Nephron progenitor cell (in vitro differentiated cells): ENCODE measurements at regions not wholly inside any gene's neighbourhood (a gene's known extent, or its start where the extent isn't known, plus 50 kb on each side); places are given as distances from the start of the nearest gene placed in this dataset.

ENCODE experiments used
- DNase-seq: peaks from one replicate; pipeline ENCODE4 v3.0.0; 2021
- H3K27ac Mint-ChIP-seq: 2 replicates; pipeline ENCODE4 v1.8.0; 2021; ENCODE audit warnings: mild to moderate bottlenecking, moderate library complexity, mixed read lengths
- H3K27me3 Mint-ChIP-seq: 2 replicates; pipeline ENCODE4 v1.8.0; 2021; ENCODE audit warnings: mild to moderate bottlenecking, low read depth, mixed read lengths; ENCODE audit not compliant: poor library complexity
- H3K36me3 Mint-ChIP-seq: 2 replicates; pipeline ENCODE4 v1.8.0; 2021; ENCODE audit warnings: low read depth, mixed read lengths
- H3K4me1 Mint-ChIP-seq: 2 replicates; pipeline ENCODE4 v1.8.0; 2021; ENCODE audit warnings: mixed read lengths
- H3K4me3 Mint-ChIP-seq: 2 replicates; pipeline ENCODE4 v1.8.0; 2021; ENCODE audit warnings: mild to moderate bottlenecking, moderate library complexity, mixed read lengths
- H3K9me3 Mint-ChIP-seq: 2 replicates; pipeline ENCODE4 v1.8.0; 2021; ENCODE audit warnings: mild to moderate bottlenecking, moderate library complexity, mixed read lengths
- TF ChIP-seq, protein P1 (sequence below): fragments of 200-600 bp; sonication (generic); IDR thresholded peaks from 2 replicates; pipeline ENCODE4 v1.5.0; 2021; ENCODE audit warnings: antibody characterized with exemption

DNA sequence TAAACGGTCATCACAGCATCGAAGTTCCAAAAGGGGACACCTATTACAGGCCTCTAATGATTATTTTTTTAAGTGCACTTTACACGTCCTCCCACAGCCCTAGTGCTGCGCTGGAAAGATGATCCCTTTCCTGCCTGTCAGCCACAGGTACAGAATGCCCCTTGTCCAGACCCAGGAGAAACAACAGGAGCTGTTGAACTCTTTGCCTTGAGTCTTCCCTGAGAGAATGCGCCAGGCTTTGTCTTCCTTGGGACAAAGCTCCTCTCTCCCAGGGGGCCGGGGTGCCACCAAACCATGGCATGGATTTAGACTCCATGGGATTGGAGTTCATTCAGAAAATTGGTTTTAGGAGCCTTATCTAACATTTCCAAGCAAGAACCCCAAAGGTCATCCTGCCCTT is 319.0 kb upstream of the SOX11 start:
- Mint-ChIP-seq H3K9me3 (no peaks in the 10 kb centered on the region), H3K27ac (peak overlapping the region; percentile 98), H3K4me3 (peak overlapping the region; percentile 85), H3K27me3 (peaks cover 7% of the 10 kb centered on the region), H3K4me1 (peaks cover 61% of the 10 kb centered on the region), H3K36me3 (no peaks in the 10 kb centered on the region)
- TF ChIP-seq, protein P1, sequence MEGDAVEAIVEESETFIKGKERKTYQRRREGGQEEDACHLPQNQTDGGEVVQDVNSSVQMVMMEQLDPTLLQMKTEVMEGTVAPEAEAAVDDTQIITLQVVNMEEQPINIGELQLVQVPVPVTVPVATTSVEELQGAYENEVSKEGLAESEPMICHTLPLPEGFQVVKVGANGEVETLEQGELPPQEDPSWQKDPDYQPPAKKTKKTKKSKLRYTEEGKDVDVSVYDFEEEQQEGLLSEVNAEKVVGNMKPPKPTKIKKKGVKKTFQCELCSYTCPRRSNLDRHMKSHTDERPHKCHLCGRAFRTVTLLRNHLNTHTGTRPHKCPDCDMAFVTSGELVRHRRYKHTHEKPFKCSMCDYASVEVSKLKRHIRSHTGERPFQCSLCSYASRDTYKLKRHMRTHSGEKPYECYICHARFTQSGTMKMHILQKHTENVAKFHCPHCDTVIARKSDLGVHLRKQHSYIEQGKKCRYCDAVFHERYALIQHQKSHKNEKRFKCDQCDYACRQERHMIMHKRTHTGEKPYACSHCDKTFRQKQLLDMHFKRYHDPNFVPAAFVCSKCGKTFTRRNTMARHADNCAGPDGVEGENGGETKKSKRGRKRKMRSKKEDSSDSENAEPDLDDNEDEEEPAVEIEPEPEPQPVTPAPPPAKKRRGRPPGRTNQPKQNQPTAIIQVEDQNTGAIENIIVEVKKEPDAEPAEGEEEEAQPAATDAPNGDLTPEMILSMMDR = no peak
- peak; percentile 74 for DNase-seq

DNA sequence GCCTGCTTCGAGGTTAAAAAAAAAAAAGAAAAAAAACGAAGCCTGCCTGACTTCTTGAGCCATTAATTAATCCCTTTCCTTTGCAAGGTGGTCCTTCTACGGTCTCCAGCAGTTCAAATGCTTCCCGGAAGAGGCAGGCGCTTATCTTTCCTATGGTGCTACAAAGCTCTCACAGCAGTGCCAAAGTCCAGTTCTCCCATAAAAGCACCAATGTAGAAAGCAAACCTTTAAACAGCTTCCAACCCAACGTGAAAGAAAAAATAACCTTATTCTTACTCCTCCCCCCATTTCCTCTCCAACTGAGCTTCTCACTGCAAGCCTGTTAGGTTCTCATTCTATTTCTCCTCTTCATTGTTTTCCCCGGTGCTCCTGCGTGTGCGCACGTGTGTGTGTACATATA is 317.4 kb upstream of the SOX11 start:
- peaks cover 45% of the 10 kb centered on the region for H3K4me1 Mint-ChIP-seq
- peaks cover 4% of the 10 kb centered on the region for H3K27me3 Mint-ChIP-seq
- no peaks in the 10 kb centered on the region for H3K36me3 Mint-ChIP-seq
- no peak overlapping the region for H3K4me3 Mint-ChIP-seq
- H3K9me3 Mint-ChIP-seq = no peaks in the 10 kb centered on the region
- TF ChIP-seq, protein P1 = no peak
- H3K27ac Mint-ChIP-seq = no peak overlapping the region
- DNase-seq = no peak

DNA sequence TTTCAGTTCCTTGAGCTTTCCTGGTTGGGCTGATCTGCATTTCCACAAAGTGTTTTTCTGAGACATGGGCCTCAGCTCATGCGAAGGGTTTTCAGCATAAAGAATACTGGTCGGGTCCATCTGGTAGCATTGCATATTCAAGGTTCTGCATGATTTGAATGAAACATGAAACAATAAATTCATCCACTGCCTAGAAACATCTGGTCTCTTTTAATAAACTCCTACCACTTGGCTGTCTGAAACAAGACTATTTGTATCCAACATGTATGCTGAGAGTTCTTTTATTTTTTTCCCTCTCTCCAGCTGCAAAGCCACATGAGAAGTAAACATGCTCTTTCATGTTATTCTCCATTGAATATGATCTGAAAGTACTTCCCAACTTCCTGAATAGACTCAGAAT is 314.9 kb upstream of the SOX11 start:
- Mint-ChIP-seq H3K27ac (no peak overlapping the region), H3K27me3 (peaks cover 3% of the 10 kb centered on the region), H3K4me1 (peaks cover 28% of the 10 kb centered on the region), H3K4me3 (no peak overlapping the region), H3K9me3 (no peaks in the 10 kb centered on the region), H3K36me3 (no peaks in the 10 kb centered on the region)
- TF ChIP-seq, protein P1 = no peak
- no peak for DNase-seq

DNA sequence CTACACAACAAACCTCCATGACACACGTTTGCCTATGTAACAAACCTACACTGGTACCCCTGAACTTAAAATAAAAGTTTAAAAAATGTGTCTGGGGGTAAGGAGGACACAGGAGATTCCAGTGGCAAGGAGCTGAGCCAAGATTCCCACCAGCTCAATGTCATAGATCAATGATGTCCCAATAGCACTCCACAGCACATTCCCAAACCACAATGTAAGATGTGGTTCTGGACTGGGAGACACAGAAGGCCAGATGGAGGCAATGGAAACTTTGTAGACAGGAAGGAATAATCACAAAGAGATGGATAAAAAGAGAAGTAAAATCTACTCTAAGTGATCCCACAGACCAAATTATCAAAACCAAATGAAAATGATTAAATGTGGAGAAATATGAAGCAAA is 312.4 kb upstream of the SOX11 start:
- TF ChIP-seq, protein P1 = no peak
- H3K27me3 Mint-ChIP-seq = peaks cover 3% of the 10 kb centered on the region
- peaks cover 6% of the 10 kb centered on the region for H3K4me1 Mint-ChIP-seq
- H3K36me3 Mint-ChIP-seq = no peaks in the 10 kb centered on the region
- no peaks in the 10 kb centered on the region for H3K9me3 Mint-ChIP-seq
- DNase-seq = no peak
- no peak overlapping the region for H3K27ac Mint-ChIP-seq
- H3K4me3 Mint-ChIP-seq = no peak overlapping the region

DNA sequence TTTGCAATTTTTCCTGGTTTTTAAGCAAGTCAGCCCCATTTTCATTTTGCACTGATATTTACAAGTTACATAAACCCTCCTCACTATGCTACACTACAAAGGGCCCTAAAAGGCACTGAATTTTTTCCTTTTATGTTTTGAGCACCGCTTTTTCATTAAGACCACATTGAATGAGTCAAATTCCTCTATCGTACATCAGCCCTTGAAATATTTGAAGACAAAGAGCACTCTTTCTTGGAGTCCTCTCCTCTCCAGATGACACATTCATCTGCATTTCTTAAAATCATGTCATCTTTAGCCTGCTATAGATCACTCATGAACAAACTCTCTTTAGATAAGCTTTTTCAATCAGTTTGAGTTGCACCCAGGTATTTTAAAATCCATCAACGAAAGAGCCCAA is 306.6 kb upstream of the SOX11 start:
- Mint-ChIP-seq H3K27ac (no peak overlapping the region), H3K4me3 (no peak overlapping the region), H3K27me3 (peaks cover 3% of the 10 kb centered on the region), H3K4me1 (peaks cover 19% of the 10 kb centered on the region), H3K9me3 (no peaks in the 10 kb centered on the region), H3K36me3 (no peaks in the 10 kb centered on the region)
- TF ChIP-seq, protein P1 = no peak
- no peak for DNase-seq

DNA sequence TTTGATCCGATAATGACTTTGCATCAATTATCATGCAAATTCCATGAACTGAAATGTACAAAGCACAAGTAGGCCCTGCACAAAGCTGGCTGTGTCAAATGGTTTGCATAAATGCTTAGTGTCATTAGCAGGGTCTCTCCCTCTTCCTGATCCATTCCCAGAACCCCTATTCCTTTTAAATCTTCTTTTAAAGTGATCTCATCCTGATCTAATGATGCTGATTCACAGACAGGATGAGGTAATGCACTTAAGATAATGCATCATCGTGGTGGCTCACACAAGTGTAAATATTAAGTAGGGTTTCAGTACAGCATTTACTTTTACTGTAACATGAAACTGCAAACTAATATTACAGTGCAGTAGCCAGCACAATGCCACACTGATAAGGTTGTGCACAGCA is 304.8 kb upstream of the SOX11 start:
- H3K27me3 Mint-ChIP-seq = no peaks in the 10 kb centered on the region
- no peak overlapping the region for H3K27ac Mint-ChIP-seq
- H3K4me3 Mint-ChIP-seq = no peak overlapping the region
- TF ChIP-seq, protein P1 = no peak
- H3K9me3 Mint-ChIP-seq = no peaks in the 10 kb centered on the region
- H3K4me1 Mint-ChIP-seq = peaks cover 37% of the 10 kb centered on the region
- no peaks in the 10 kb centered on the region for H3K36me3 Mint-ChIP-seq
- DNase-seq = no peak
